ENCODE measurements at regions not wholly inside any gene's neighbourhood (a gene's known extent, or its start where the extent isn't known, plus 50 kb on each side); places are given as distances from the start of the nearest gene placed in this dataset.
"Not testable (repeated sequence)": the region's sequence is repeated elsewhere in the genome, so short reads cannot be mapped to it uniquely, and the experiment has no call there.

DNA sequence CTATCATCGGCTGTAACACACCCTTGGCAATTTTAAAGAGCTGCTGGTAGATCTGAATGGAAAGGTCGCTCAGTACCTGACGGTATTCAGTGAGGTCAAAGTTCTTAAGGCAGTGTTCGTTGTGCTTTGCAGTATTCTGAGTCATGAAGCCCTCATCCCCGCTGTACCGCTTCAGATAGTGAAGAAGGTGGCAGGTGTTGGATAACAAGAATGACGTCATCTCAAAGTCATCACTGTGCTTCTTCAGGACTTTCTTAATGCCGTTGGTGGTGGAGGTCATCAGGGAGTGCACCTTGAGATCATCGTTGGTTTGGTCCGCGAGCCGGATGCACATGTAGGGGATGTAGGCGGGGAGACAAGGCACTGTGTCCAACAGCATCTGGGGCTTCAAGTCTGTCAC lies 1522.8 kb downstream of the FOXD4L5 start:
- H3K36me3 ChIP-seq (ENCODE audit: insufficient read depth, low read length); H3K4me1 ChIP-seq (ENCODE audit: insufficient read depth, low read length); H3K79me2 ChIP-seq (ENCODE audit: insufficient read depth, low read length); H4K20me1 ChIP-seq (ENCODE audit: insufficient read depth, low read length); H3K4me3 ChIP-seq (ENCODE audit: insufficient read depth, low read length); H3K27me3 ChIP-seq (ENCODE audit: insufficient read depth, low read length); H2AFZ ChIP-seq (ENCODE audit: low read length); H3K27ac ChIP-seq (ENCODE audit: low read depth, low read length); H3K9me3 ChIP-seq (ENCODE audit: low read depth, low read length); H3K4me2 ChIP-seq (ENCODE audit: insufficient read depth, low read length); DNase-seq (ENCODE audit: insufficient read length, low spot score, missing footprints): not testable (repeated sequence)

DNA sequence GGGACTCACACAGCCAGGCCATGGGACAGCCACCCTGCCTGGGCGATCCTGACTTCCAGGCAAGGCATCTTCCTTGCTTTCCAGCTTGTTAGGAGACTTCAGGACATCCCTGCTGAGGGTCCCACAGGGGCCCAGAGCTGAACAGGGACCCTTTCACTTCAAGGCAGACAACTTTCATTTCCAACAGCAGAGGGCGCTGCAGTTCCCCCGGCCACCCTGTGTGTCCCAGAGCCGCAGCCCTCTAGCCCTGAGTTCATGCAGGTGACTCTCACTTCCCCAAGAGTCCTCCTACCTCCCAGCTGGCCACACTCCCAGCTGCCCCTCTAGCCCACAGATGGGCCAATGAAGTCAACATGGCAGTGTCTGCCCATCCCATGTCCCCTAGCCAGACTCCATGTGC lies 1556.0 kb downstream of the FOXD4L5 start:
- H3K4me1 ChIP-seq (ENCODE audit: insufficient read depth, low read length); H3K79me2 ChIP-seq (ENCODE audit: insufficient read depth, low read length); H3K27me3 ChIP-seq (ENCODE audit: insufficient read depth, low read length); H3K36me3 ChIP-seq (ENCODE audit: insufficient read depth, low read length); H3K27ac ChIP-seq (ENCODE audit: low read depth, low read length); H2AFZ ChIP-seq (ENCODE audit: low read length); H3K4me3 ChIP-seq (ENCODE audit: insufficient read depth, low read length); H3K4me2 ChIP-seq (ENCODE audit: insufficient read depth, low read length); H3K9me3 ChIP-seq (ENCODE audit: low read depth, low read length); H4K20me1 ChIP-seq (ENCODE audit: insufficient read depth, low read length); DNase-seq (ENCODE audit: insufficient read length, low spot score, missing footprints): not testable (repeated sequence)

DNA sequence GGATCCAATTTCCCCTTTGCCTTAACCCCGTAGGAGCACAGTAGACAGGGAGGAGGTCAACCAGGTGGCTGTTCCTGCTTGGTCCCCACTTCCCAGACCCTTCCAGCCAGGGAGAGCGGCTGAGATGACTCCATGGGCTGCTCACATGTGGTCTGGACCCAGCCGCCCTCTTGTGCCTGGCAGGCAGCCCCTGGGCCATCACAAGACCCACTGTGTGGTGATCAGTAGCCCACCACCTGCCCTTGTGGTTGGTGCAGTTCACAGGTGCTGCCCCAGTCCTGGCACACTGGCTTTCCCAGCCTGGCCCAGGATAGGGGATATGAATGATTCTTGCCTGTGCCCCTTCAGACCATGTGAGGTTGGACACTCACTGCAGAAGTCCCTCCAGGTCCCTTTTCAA lies 1556.7 kb downstream of the FOXD4L5 start:
- Histone ChIP-seq H2AFZ (ENCODE audit: low read length) (no peak overlapping the region), H3K27ac (ENCODE audit: low read depth, low read length) (no peak overlapping the region), H3K4me3 (ENCODE audit: insufficient read depth, low read length) (no peak overlapping the region), H3K27me3 (ENCODE audit: insufficient read depth, low read length) (no peaks in the 10 kb centered on the region), H3K4me1 (ENCODE audit: insufficient read depth, low read length) (no peaks in the 10 kb centered on the region), H3K9me3 (ENCODE audit: low read depth, low read length) (no peaks in the 10 kb centered on the region), H3K36me3 (ENCODE audit: insufficient read depth, low read length) (no peaks in the 10 kb centered on the region), H3K79me2 (ENCODE audit: insufficient read depth, low read length) (no peaks in the 10 kb centered on the region), H4K20me1 (ENCODE audit: insufficient read depth, low read length) (no peaks in the 10 kb centered on the region), H3K4me2 (ENCODE audit: insufficient read depth, low read length) (no peak overlapping the region)
- TF ChIP-seq, protein P1, sequence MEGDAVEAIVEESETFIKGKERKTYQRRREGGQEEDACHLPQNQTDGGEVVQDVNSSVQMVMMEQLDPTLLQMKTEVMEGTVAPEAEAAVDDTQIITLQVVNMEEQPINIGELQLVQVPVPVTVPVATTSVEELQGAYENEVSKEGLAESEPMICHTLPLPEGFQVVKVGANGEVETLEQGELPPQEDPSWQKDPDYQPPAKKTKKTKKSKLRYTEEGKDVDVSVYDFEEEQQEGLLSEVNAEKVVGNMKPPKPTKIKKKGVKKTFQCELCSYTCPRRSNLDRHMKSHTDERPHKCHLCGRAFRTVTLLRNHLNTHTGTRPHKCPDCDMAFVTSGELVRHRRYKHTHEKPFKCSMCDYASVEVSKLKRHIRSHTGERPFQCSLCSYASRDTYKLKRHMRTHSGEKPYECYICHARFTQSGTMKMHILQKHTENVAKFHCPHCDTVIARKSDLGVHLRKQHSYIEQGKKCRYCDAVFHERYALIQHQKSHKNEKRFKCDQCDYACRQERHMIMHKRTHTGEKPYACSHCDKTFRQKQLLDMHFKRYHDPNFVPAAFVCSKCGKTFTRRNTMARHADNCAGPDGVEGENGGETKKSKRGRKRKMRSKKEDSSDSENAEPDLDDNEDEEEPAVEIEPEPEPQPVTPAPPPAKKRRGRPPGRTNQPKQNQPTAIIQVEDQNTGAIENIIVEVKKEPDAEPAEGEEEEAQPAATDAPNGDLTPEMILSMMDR (IDR thresholded peaks at IDR 0.05; ENCODE audit: extremely low read depth, low read depth, low read length), result no peak
- DNase-seq (ENCODE audit: insufficient read length, low spot score, missing footprints), result no peak

DNA sequence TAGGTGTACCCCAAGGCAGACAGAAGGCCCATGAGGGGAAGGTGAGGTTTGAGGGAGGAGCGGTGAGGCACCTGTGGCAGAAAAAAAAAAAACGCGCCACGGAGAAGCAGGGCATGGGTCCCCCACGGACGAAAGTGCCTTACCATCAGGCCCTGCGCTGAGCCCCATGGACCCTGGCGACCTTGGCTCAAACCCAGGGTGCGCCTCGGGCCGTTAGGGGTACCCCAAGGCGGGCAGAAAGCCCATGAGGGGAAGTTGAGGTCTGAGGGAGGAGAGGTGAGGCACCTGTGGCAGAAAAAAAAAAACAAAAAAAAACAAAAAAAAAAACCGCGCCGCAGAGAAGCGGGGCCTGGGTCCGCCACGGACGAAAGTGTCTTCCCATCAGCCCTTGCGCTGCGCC lies 1576.7 kb downstream of the FOXD4L5 start:
- not testable (repeated sequence) for H3K27ac ChIP-seq (ENCODE audit: low read depth, low read length); H4K20me1 ChIP-seq (ENCODE audit: insufficient read depth, low read length); H3K4me3 ChIP-seq (ENCODE audit: insufficient read depth, low read length); H3K36me3 ChIP-seq (ENCODE audit: insufficient read depth, low read length); H3K4me1 ChIP-seq (ENCODE audit: insufficient read depth, low read length); H3K4me2 ChIP-seq (ENCODE audit: insufficient read depth, low read length); H2AFZ ChIP-seq (ENCODE audit: low read length); H3K9me3 ChIP-seq (ENCODE audit: low read depth, low read length); DNase-seq (ENCODE audit: insufficient read length, low spot score, missing footprints); H3K79me2 ChIP-seq (ENCODE audit: insufficient read depth, low read length); H3K27me3 ChIP-seq (ENCODE audit: insufficient read depth, low read length)

DNA sequence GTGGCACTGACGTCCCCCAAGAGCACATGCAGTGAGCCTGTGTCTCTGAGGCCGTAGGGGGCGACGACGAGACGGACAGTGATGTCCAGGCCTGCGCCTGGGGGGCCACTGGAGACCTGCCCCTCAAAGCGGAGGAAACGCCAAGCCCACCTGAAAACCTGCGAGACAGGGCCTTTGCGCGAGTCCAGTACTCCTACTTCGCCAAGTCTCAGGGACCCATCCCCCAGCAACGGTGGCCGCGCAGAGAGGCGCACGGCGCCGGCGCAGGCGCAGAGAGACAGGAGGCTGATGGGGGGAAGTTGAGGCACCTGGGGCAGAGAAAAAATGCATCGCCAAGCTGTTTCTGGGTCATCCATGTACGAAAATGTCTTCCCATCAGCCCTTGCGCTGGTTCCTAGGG lies 1580.6 kb downstream of the FOXD4L5 start:
- not testable (repeated sequence) for H3K4me1 ChIP-seq (ENCODE audit: insufficient read depth, low read length); H3K4me2 ChIP-seq (ENCODE audit: insufficient read depth, low read length); H3K27me3 ChIP-seq (ENCODE audit: insufficient read depth, low read length); H3K79me2 ChIP-seq (ENCODE audit: insufficient read depth, low read length); H2AFZ ChIP-seq (ENCODE audit: low read length); H3K4me3 ChIP-seq (ENCODE audit: insufficient read depth, low read length); H4K20me1 ChIP-seq (ENCODE audit: insufficient read depth, low read length); DNase-seq (ENCODE audit: insufficient read length, low spot score, missing footprints); H3K9me3 ChIP-seq (ENCODE audit: low read depth, low read length); H3K36me3 ChIP-seq (ENCODE audit: insufficient read depth, low read length); H3K27ac ChIP-seq (ENCODE audit: low read depth, low read length)

DNA sequence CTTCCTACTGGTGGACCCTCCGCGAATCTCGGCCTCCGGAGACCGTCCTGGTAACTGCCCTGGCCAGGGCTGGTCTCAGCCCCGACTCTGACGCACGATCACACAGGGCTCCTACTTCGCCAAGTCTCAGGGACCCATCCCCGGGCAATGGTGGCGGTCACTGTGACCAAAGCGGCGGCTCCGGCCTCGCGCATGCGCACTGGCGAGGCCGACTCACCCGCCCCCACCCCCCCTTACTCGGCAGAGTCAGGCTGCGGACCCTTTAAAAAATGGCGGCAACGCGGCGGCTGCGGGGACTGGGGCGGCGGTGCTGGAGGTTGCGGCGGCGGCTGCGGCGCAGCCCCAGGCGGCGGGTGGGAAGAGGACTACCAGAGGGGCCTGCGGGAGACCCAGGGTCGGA lies 1581.3 kb downstream of the FOXD4L5 start:
- not testable (repeated sequence) for H4K20me1 ChIP-seq (ENCODE audit: insufficient read depth, low read length); H3K4me2 ChIP-seq (ENCODE audit: insufficient read depth, low read length); H3K4me3 ChIP-seq (ENCODE audit: insufficient read depth, low read length); H3K79me2 ChIP-seq (ENCODE audit: insufficient read depth, low read length); H3K27me3 ChIP-seq (ENCODE audit: insufficient read depth, low read length); H3K9me3 ChIP-seq (ENCODE audit: low read depth, low read length); H3K36me3 ChIP-seq (ENCODE audit: insufficient read depth, low read length); H2AFZ ChIP-seq (ENCODE audit: low read length); H3K4me1 ChIP-seq (ENCODE audit: insufficient read depth, low read length); H3K27ac ChIP-seq (ENCODE audit: low read depth, low read length); DNase-seq (ENCODE audit: insufficient read length, low spot score, missing footprints)

DNA sequence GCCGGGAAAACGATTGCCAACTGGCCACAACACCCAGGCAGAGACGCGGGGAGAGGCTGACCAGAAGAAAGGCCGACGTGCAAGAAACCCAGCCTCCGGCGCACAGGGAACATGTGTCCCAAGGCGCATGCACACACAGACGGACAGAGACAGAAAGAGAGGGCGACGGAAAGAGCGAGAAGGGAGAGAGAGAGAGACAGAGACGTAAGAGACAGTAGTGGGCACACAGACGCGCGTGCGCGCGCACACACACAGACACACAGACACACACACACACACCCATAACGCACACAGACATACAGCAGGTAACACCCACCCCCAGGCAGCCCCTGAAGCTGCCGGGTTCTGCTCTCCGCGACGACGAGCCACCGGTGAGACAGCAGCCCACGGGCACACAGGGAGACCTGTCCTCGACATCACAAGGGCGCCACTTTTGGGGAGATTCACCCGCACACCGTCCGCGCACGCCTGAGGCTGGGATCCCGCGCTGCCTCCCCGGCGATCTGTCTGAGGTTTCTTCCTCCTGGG lies 1581.8 kb downstream of the FOXD4L5 start:
- not testable (repeated sequence) for H4K20me1 ChIP-seq (ENCODE audit: insufficient read depth, low read length); H3K4me1 ChIP-seq (ENCODE audit: insufficient read depth, low read length); H2AFZ ChIP-seq (ENCODE audit: low read length); H3K79me2 ChIP-seq (ENCODE audit: insufficient read depth, low read length); H3K4me2 ChIP-seq (ENCODE audit: insufficient read depth, low read length); H3K27me3 ChIP-seq (ENCODE audit: insufficient read depth, low read length); H3K4me3 ChIP-seq (ENCODE audit: insufficient read depth, low read length); H3K9me3 ChIP-seq (ENCODE audit: low read depth, low read length); H3K36me3 ChIP-seq (ENCODE audit: insufficient read depth, low read length); DNase-seq (ENCODE audit: insufficient read length, low spot score, missing footprints); H3K27ac ChIP-seq (ENCODE audit: low read depth, low read length)

Data from osteoblast (primary cell).